ENCODE measurements at regions not wholly inside any gene's neighbourhood (a gene's known extent, or its start where the extent isn't known, plus 50 kb on each side); places are given as distances from the start of the nearest gene placed in this dataset.

GRCh38 chr2:2847209-2847676 is 516.2 kb upstream of the MYT1L start:
- TF ChIP-seq CTCF (IDR thresholded peaks at IDR 0.05; ENCODE audit: insufficient read depth, low read length, poor library complexity, severe bottlenecking) = no peak
- TF ChIP-seq EZH2phosphoT487 (conservative IDR thresholded peaks at IDR 0.05; ENCODE audit: low read length) = no peak

Measured in SU-DHL-6 (cell line).